Mammary epithelial cell (primary cell): ENCODE measurements at regions not wholly inside any gene's neighbourhood (a gene's known extent, or its start where the extent isn't known, plus 50 kb on each side); places are given as distances from the start of the nearest gene placed in this dataset.
"Not testable (repeated sequence)": the region's sequence is repeated elsewhere in the genome, so short reads cannot be mapped to it uniquely, and the experiment has no call there.

Experiments
- CTCF ChIP-seq, 2 donors: IDR thresholded peaks in 1 of 2; conservative IDR thresholded peaks in 1 of 2; 2 replicates each; pipeline ENCODE4 v1.5.1; 2011 to 2012; ENCODE audit warnings: inconsistent platforms in 2 of 2, low read length in 2 of 2, mild to moderate bottlenecking in 2 of 2, control low read depth in 1 of 2, low read depth in 1 of 2; ENCODE audit not compliant: insufficient read depth in 1 of 2; ENCODE audit errors: extremely low read depth in 1 of 2
- EZH2 ChIP-seq: IDR thresholded peaks from 2 replicates; pipeline ENCODE4 v1.6.1; 2012; ENCODE audit warnings: low read length, inconsistent platforms, borderline replicate concordance

GRCh38 chr7:115273855-115274254 lies 352.0 kb downstream of the MDFIC start:
- not testable (repeated sequence) for TF ChIP-seq CTCF (conservative IDR thresholded peaks at IDR 0.05 in 1 of 2, IDR thresholded peaks at IDR 0.05 in 1 of 2; ENCODE audit: extremely low read depth in 1 of 2, insufficient read depth in 1 of 2, low read depth in 1 of 2, low read length in 2 of 2); EZH2
